ENCODE measurements at regions not wholly inside any gene's neighbourhood (a gene's known extent, or its start where the extent isn't known, plus 50 kb on each side); places are given as distances from the start of the nearest gene placed in this dataset.

- no peak for DNase-seq (ENCODE audit: extremely low read depth in 1 of 2, low read depth in 1 of 2)
Observed at GRCh38 chr11:115724666-115725065, 220.5 kb upstream of the CADM1 start.

- DNase-seq (ENCODE audit: extremely low read depth in 1 of 2, low read depth in 1 of 2): no peak
Observed at GRCh38 chr11:115722711-115723110, 218.5 kb upstream of the CADM1 start.

- no peak for DNase-seq (ENCODE audit: extremely low read depth in 1 of 2, low read depth in 1 of 2)
Observed at GRCh38 chr11:115721296-115721995, 217.2 kb upstream of the CADM1 start.

GRCh38 chr11:115720602-115721245 is 216.5 kb upstream of the CADM1 start:
- DNase-seq (ENCODE audit: extremely low read depth in 1 of 2, low read depth in 1 of 2): no peak

- no peak for DNase-seq (ENCODE audit: extremely low read depth in 1 of 2, low read depth in 1 of 2)
Observed at GRCh38 chr11:115718945-115719344, 214.7 kb upstream of the CADM1 start.

- no peak for DNase-seq (ENCODE audit: extremely low read depth in 1 of 2, low read depth in 1 of 2)
Observed at GRCh38 chr11:115718106-115718505, 213.9 kb upstream of the CADM1 start.

- DNase-seq (ENCODE audit: extremely low read depth in 1 of 2, low read depth in 1 of 2): no peak
Observed at GRCh38 chr11:115716601-115717529, 212.7 kb upstream of the CADM1 start.

- no peak for DNase-seq (ENCODE audit: extremely low read depth in 1 of 2, low read depth in 1 of 2)
Observed at GRCh38 chr11:115716080-115716479, 211.9 kb upstream of the CADM1 start.

- DNase-seq (ENCODE audit: extremely low read depth in 1 of 2, low read depth in 1 of 2): no peak
Observed at GRCh38 chr11:115715251-115715770, 211.1 kb upstream of the CADM1 start.

- no peak for DNase-seq (ENCODE audit: extremely low read depth in 1 of 2, low read depth in 1 of 2)
Observed at GRCh38 chr11:115712296-115712695, 208.1 kb upstream of the CADM1 start.

- DNase-seq (ENCODE audit: extremely low read depth in 1 of 2, low read depth in 1 of 2): no peak
Observed at GRCh38 chr11:115710980-115711379, 206.8 kb upstream of the CADM1 start.

GRCh38 chr11:115710426-115710825 is 206.2 kb upstream of the CADM1 start:
- DNase-seq (ENCODE audit: extremely low read depth in 1 of 2, low read depth in 1 of 2): no peak

- no peak for DNase-seq (ENCODE audit: extremely low read depth in 1 of 2, low read depth in 1 of 2)
Observed at GRCh38 chr11:115709297-115709696, 205.1 kb upstream of the CADM1 start.

- no peak for DNase-seq (ENCODE audit: extremely low read depth in 1 of 2, low read depth in 1 of 2)
Observed at GRCh38 chr11:115707180-115707905, 203.1 kb upstream of the CADM1 start.

- no peak for DNase-seq (ENCODE audit: extremely low read depth in 1 of 2, low read depth in 1 of 2)
Observed at GRCh38 chr11:115706626-115707135, 202.5 kb upstream of the CADM1 start.

GRCh38 chr11:115705200-115705599 is 201.0 kb upstream of the CADM1 start:
- DNase-seq (ENCODE audit: extremely low read depth in 1 of 2, low read depth in 1 of 2): no peak

- DNase-seq (ENCODE audit: extremely low read depth in 1 of 2, low read depth in 1 of 2): no peak
Observed at GRCh38 chr11:115700981-115701875, 197.0 kb upstream of the CADM1 start.

- no peak for DNase-seq (ENCODE audit: extremely low read depth in 1 of 2, low read depth in 1 of 2)
Observed at GRCh38 chr11:115700496-115700895, 196.3 kb upstream of the CADM1 start.

GRCh38 chr11:115699733-115700132 is 195.5 kb upstream of the CADM1 start:
- DNase-seq (ENCODE audit: extremely low read depth in 1 of 2, low read depth in 1 of 2): no peak

All from activated CD8-positive, alpha-beta memory T cell treated with anti-CD3 and anti-CD28 coated beads for 1 hour (primary cell).